H9 (cell line): ENCODE measurements at regions not wholly inside any gene's neighbourhood (a gene's known extent, or its start where the extent isn't known, plus 50 kb on each side); places are given as distances from the start of the nearest gene placed in this dataset.

Experiments
- DNase-seq: peaks from one replicate; pipeline ENCODE4 v3.0.0-alpha.2; 2017
- H2AFZ ChIP-seq: one replicate; pipeline ENCODE4 v1.6.1; 2013; ENCODE audit warnings: mild to moderate bottlenecking, low read length, control low read depth, moderate library complexity
- H2AK5ac ChIP-seq: 2 replicates; pipeline ENCODE4 v1.6.1; 2013; ENCODE audit warnings: low read length, control low read depth, mixed read lengths; ENCODE audit not compliant: insufficient read length
- H2BK120ac ChIP-seq: one replicate; pipeline ENCODE4 v1.6.1; 2013; ENCODE audit warnings: low read depth, mild to moderate bottlenecking, low read length, control low read depth, inconsistent platforms; ENCODE audit not compliant: poor library complexity, severe bottlenecking
- H2BK12ac ChIP-seq: 2 replicates; pipeline ENCODE4 v1.6.1; 2013; ENCODE audit warnings: low read length, control low read depth, mixed read lengths, low read depth; ENCODE audit not compliant: insufficient read length
- H2BK15ac ChIP-seq: 2 replicates; pipeline ENCODE4 v1.6.1; 2013; ENCODE audit warnings: low read depth, low read length, control low read depth
- H2BK20ac ChIP-seq: one replicate; pipeline ENCODE4 v1.6.1; 2013; ENCODE audit warnings: low read depth, mild to moderate bottlenecking, low read length, control low read depth, inconsistent platforms; ENCODE audit not compliant: poor library complexity, severe bottlenecking
- H2BK5ac ChIP-seq: 2 replicates; pipeline ENCODE4 v1.6.1; 2013; ENCODE audit warnings: low read length, control low read depth, mixed read lengths; ENCODE audit not compliant: insufficient read length
- H3K14ac ChIP-seq: 2 replicates; pipeline ENCODE4 v1.6.1; 2013; ENCODE audit warnings: low read length, control low read depth; ENCODE audit not compliant: insufficient read depth
- H3K18ac ChIP-seq: 2 replicates; pipeline ENCODE4 v1.6.1; 2013; ENCODE audit warnings: low read depth, mild to moderate bottlenecking, mixed read lengths, low read length, control low read depth; ENCODE audit not compliant: insufficient read length
- H3K23ac ChIP-seq: 2 replicates; pipeline ENCODE4 v1.6.1; 2013; ENCODE audit warnings: low read length, control low read depth, mixed read lengths, low read depth; ENCODE audit not compliant: insufficient read length
- H3K23me2 ChIP-seq: 2 replicates; pipeline ENCODE4 v1.6.1; 2013; ENCODE audit warnings: low read depth, mild to moderate bottlenecking, mixed read lengths, low read length, control low read depth; ENCODE audit not compliant: insufficient read length, poor library complexity, severe bottlenecking
- H3K27ac ChIP-seq: 2 replicates; pipeline ENCODE4 v1.5.1; 2013; ENCODE audit warnings: low read length, control low read depth, mixed read lengths, low read depth; ENCODE audit not compliant: insufficient read length
- H3K27me3 ChIP-seq: 2 replicates; pipeline ENCODE4 v1.6.1; 2013; ENCODE audit warnings: low read length, control low read depth, inconsistent platforms; ENCODE audit not compliant: insufficient read depth
- H3K4ac ChIP-seq: 2 replicates; pipeline ENCODE4 v1.6.1; 2013; ENCODE audit warnings: low read depth, mild to moderate bottlenecking, control low read depth, inconsistent platforms, low read length, moderate library complexity
- H3K4me1 ChIP-seq: 2 replicates; pipeline ENCODE4 v1.6.1; 2013; ENCODE audit warnings: low read length, control low read depth, inconsistent platforms; ENCODE audit not compliant: insufficient read depth
- H3K4me2 ChIP-seq: 2 replicates; pipeline ENCODE4 v1.6.1; 2013; ENCODE audit warnings: low read length, control low read depth, mixed read lengths; ENCODE audit not compliant: insufficient read length, insufficient read depth
- H3K56ac ChIP-seq: 2 replicates; pipeline ENCODE4 v1.6.1; 2013; ENCODE audit warnings: low read depth, mild to moderate bottlenecking, mixed read lengths, low read length, control low read depth; ENCODE audit not compliant: insufficient read length
- H3K79me1 ChIP-seq: 2 replicates; pipeline ENCODE4 v1.6.1; 2013; ENCODE audit warnings: low read depth, mild to moderate bottlenecking, moderate library complexity, low read length, control low read depth, inconsistent platforms; ENCODE audit not compliant: insufficient read depth, poor library complexity, severe bottlenecking
- H3K79me2 ChIP-seq: 2 replicates; pipeline ENCODE4 v1.6.1; 2013; ENCODE audit warnings: low read length, control low read depth, inconsistent platforms; ENCODE audit not compliant: insufficient read depth
- H3K9ac ChIP-seq: 2 replicates; pipeline ENCODE4 v1.6.1; 2013; ENCODE audit warnings: low read length, control low read depth, mixed read lengths; ENCODE audit not compliant: insufficient read length; ENCODE audit errors: extremely low read depth
- H3K9me3 ChIP-seq: one replicate; pipeline ENCODE4 v1.6.1; 2013; ENCODE audit warnings: low read depth, low read length, inconsistent platforms; ENCODE audit not compliant: control insufficient read depth
- H3T11ph ChIP-seq: one replicate; pipeline ENCODE4 v1.6.1; 2013; ENCODE audit warnings: mild to moderate bottlenecking, low read length, control low read depth, inconsistent platforms
- H4K20me1 ChIP-seq: one replicate; pipeline ENCODE4 v1.6.1; 2013; ENCODE audit not compliant: control insufficient read depth, insufficient read length, insufficient read depth
- H4K5ac ChIP-seq: 2 replicates; pipeline ENCODE4 v1.6.1; 2013; ENCODE audit warnings: low read depth, mild to moderate bottlenecking, mixed read lengths, low read length, control low read depth; ENCODE audit not compliant: insufficient read length
- H4K8ac ChIP-seq: replicated peaks from 2 replicates; pipeline ENCODE4 v1.6.1; 2013; ENCODE audit warnings: low read length, control low read depth, mixed read lengths, low read depth; ENCODE audit not compliant: insufficient read length
- H4K91ac ChIP-seq: 2 replicates; pipeline ENCODE4 v1.6.1; 2013; ENCODE audit warnings: low read depth, mild to moderate bottlenecking, moderate library complexity, mixed read lengths, low read length, control low read depth; ENCODE audit not compliant: insufficient read length
- H3K27ac Mint-ChIP-seq, 3 experiments: 2 replicates in 2 of 3; 3 replicates in 1 of 3; pipeline ENCODE4 v1.8.0; 2020 to 2021; ENCODE audit warnings: mixed read lengths in 3 of 3, mild to moderate bottlenecking in 1 of 3, moderate library complexity in 1 of 3
- H3K27me3 Mint-ChIP-seq: 2 replicates; pipeline ENCODE4 v1.8.0; 2021; ENCODE audit warnings: low read depth, mild to moderate bottlenecking, moderate library complexity, mixed read lengths
- H3K36me3 Mint-ChIP-seq, 3 experiments: 2 replicates in 2 of 3; 3 replicates in 1 of 3; pipeline ENCODE4 v1.8.0; 2020 to 2021; ENCODE audit warnings: low read depth in 3 of 3, mixed read lengths in 3 of 3; ENCODE audit not compliant: insufficient read depth in 1 of 3
- H3K4me1 Mint-ChIP-seq, 2 experiments: 2 replicates each; pipeline ENCODE4 v1.8.0; 2020; ENCODE audit warnings: mixed read lengths in 2 of 2
- H3K4me3 Mint-ChIP-seq, 2 experiments: 2 replicates in 1 of 2; 3 replicates in 1 of 2; pipeline ENCODE4 v1.8.0; 2020 to 2021; ENCODE audit warnings: mild to moderate bottlenecking in 2 of 2, mixed read lengths in 2 of 2, moderate library complexity in 1 of 2
- H3K9me3 Mint-ChIP-seq, 2 experiments: 2 replicates in 1 of 2; 3 replicates in 1 of 2; pipeline ENCODE4 v1.8.0; 2020; ENCODE audit warnings: mild to moderate bottlenecking in 2 of 2, mixed read lengths in 2 of 2, moderate library complexity in 1 of 2
- WGBS: extraction: QIAGEN DNeasy Blood & Tissue Kit; methylation state at CpG from one replicate; pipeline ENCODE4 v1.1.7; 2013; ENCODE audit warnings: missing lambda C conversion rate, low lambda C conversion rate, mixed read lengths; ENCODE audit not compliant: insufficient read length; ENCODE audit errors: extremely low coverage; 5-methylcytosine and 5-hydroxymethylcytosine counted together
- TF ChIP-seq, protein P1 (sequence below): fragments of 200-600 bp; sonication (generic); conservative IDR thresholded peaks from 3 replicates; pipeline ENCODE4 v1.8.0; 2021; ENCODE audit warnings: antibody characterized with exemption, mild to moderate bottlenecking

- DNase-seq = no peak
- no peak overlapping the region for H3K4me2 ChIP-seq
- H2BK12ac ChIP-seq = no peak overlapping the region
- no peak overlapping the region for H3T11ph ChIP-seq
- no peaks in the 10 kb centered on the region for H3K23me2 ChIP-seq
- Mint-ChIP-seq H3K9me3 (no peaks in the 10 kb centered on the region), H3K27ac (no peak overlapping the region), H3K27me3 (no peaks in the 10 kb centered on the region), H3K36me3 (no peaks in the 10 kb centered on the region), H3K4me1 (no peaks in the 10 kb centered on the region), H3K4me3 (no peak overlapping the region)
- H4K91ac ChIP-seq = no peak overlapping the region
- WGBS = no CpG with 5 or more reads among the region's 1 CpG
- TF ChIP-seq, protein P1, sequence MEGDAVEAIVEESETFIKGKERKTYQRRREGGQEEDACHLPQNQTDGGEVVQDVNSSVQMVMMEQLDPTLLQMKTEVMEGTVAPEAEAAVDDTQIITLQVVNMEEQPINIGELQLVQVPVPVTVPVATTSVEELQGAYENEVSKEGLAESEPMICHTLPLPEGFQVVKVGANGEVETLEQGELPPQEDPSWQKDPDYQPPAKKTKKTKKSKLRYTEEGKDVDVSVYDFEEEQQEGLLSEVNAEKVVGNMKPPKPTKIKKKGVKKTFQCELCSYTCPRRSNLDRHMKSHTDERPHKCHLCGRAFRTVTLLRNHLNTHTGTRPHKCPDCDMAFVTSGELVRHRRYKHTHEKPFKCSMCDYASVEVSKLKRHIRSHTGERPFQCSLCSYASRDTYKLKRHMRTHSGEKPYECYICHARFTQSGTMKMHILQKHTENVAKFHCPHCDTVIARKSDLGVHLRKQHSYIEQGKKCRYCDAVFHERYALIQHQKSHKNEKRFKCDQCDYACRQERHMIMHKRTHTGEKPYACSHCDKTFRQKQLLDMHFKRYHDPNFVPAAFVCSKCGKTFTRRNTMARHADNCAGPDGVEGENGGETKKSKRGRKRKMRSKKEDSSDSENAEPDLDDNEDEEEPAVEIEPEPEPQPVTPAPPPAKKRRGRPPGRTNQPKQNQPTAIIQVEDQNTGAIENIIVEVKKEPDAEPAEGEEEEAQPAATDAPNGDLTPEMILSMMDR = no peak
- H4K20me1 ChIP-seq = no peaks in the 10 kb centered on the region
- H2BK120ac ChIP-seq = no peak overlapping the region
- no peak overlapping the region for H3K9ac ChIP-seq
- no peak overlapping the region for H3K18ac ChIP-seq
- H2BK15ac ChIP-seq = no peak overlapping the region
- H3K4me1 ChIP-seq = no peaks in the 10 kb centered on the region
- no peak overlapping the region for H4K5ac ChIP-seq
- H3K14ac ChIP-seq = no peak overlapping the region
- H2AFZ ChIP-seq = no peak overlapping the region
- no peak overlapping the region for H3K23ac ChIP-seq
- no peak overlapping the region for H2BK5ac ChIP-seq
- no peak overlapping the region for H3K4ac ChIP-seq
- no peak overlapping the region for H2BK20ac ChIP-seq
- no peak overlapping the region for H3K56ac ChIP-seq
- no peaks in the 10 kb centered on the region for H3K27me3 ChIP-seq
- H4K8ac ChIP-seq = no peak overlapping the region
- no peak overlapping the region for H2AK5ac ChIP-seq
- H3K9me3 ChIP-seq = no peaks in the 10 kb centered on the region
- H3K79me2 ChIP-seq = no peaks in the 10 kb centered on the region
- no peak overlapping the region for H3K27ac ChIP-seq
- H3K79me1 ChIP-seq = no peaks in the 10 kb centered on the region
Measured at GRCh38 chr4:179372242-179372641, 1930.0 kb upstream of the AGA start.
